GM23338 (cell line): ENCODE measurements at regions not wholly inside any gene's neighbourhood (a gene's known extent, or its start where the extent isn't known, plus 50 kb on each side); places are given as distances from the start of the nearest gene placed in this dataset.

Source experiments
- EZH2 ChIP-seq: fragments of 200-600 bp; sonication (generic); IDR thresholded peaks from one replicate; pipeline ENCODE4 v1.8.0; 2017; ENCODE audit warnings: antibody characterized with exemption, mild to moderate bottlenecking, low read depth; ENCODE audit not compliant: unreplicated experiment
- POLR2AphosphoS5 ChIP-seq: IDR thresholded peaks from 2 replicates; pipeline ENCODE4 v1.6.1; 2016; ENCODE audit warnings: antibody characterized with exemption, low read depth
- REST ChIP-seq: IDR thresholded peaks from one replicate; pipeline ENCODE4 v1.6.1; 2018; ENCODE audit warnings: antibody characterized with exemption; ENCODE audit not compliant: unreplicated experiment
- TF ChIP-seq, protein P1 (sequence below), 2 experiments: fragments of 200-600 bp in 1 of 2; sonication (generic) in 1 of 2; conservative IDR thresholded peaks; 2 replicates each; pipeline versions ENCODE4 v1.5.1 to v1.6.1; 2016 to 2017; ENCODE audit warnings: antibody characterized with exemption in 2 of 2, low read depth in 2 of 2, mild to moderate bottlenecking in 2 of 2, moderate library complexity in 1 of 2

GRCh38 chr2:2569306-2569705, 238.2 kb upstream of the MYT1L start:
- TF ChIP-seq, protein P1, sequence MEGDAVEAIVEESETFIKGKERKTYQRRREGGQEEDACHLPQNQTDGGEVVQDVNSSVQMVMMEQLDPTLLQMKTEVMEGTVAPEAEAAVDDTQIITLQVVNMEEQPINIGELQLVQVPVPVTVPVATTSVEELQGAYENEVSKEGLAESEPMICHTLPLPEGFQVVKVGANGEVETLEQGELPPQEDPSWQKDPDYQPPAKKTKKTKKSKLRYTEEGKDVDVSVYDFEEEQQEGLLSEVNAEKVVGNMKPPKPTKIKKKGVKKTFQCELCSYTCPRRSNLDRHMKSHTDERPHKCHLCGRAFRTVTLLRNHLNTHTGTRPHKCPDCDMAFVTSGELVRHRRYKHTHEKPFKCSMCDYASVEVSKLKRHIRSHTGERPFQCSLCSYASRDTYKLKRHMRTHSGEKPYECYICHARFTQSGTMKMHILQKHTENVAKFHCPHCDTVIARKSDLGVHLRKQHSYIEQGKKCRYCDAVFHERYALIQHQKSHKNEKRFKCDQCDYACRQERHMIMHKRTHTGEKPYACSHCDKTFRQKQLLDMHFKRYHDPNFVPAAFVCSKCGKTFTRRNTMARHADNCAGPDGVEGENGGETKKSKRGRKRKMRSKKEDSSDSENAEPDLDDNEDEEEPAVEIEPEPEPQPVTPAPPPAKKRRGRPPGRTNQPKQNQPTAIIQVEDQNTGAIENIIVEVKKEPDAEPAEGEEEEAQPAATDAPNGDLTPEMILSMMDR (conservative IDR thresholded peaks at IDR 0.05; ENCODE audit: low read depth in 2 of 2): no peak
- TF ChIP-seq REST: no peak
- no peak for TF ChIP-seq EZH2
- no peak for TF ChIP-seq POLR2AphosphoS5
